Fibroblast of the aortic adventitia (primary cell): ENCODE measurements at regions not wholly inside any gene's neighbourhood (a gene's known extent, or its start where the extent isn't known, plus 50 kb on each side); places are given as distances from the start of the nearest gene placed in this dataset.

Experiments
- DNase-seq: peaks from one replicate; pipeline ENCODE4 v3.0.0-alpha.2; 2010; ENCODE audit warnings: low read depth
- H3K4me3 ChIP-seq: 2 replicates; pipeline ENCODE4 v1.5.1; 2011; ENCODE audit warnings: low read depth, mild to moderate bottlenecking, control low read depth, low read length, moderate library complexity
- TF ChIP-seq, protein P1 (sequence below): IDR thresholded peaks from 2 replicates; pipeline ENCODE4 v1.5.1; 2011; ENCODE audit warnings: mild to moderate bottlenecking, low read length, control low read depth, inconsistent platforms; ENCODE audit not compliant: insufficient read depth

DNA sequence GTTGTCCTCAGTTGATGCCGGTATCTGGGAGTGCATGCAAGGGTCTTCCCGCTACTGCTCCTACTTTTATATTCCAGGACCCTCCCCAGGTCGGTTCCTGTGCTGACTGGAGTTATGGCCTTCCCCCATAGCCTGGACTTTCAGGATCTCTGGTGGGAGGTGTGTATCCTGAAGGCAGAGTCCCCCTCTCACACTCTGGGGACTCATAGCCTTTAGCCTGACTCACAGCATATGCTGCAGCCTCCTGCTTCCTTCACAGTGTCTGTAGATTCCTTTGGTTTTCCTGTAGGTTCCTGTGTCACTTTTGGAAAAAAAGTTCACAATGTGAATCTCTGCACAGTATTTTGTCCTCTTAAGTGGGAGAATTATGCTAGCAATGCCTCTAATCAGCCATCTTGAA, 180.6 kb upstream of the RBMS3 start:
- TF ChIP-seq, protein P1, sequence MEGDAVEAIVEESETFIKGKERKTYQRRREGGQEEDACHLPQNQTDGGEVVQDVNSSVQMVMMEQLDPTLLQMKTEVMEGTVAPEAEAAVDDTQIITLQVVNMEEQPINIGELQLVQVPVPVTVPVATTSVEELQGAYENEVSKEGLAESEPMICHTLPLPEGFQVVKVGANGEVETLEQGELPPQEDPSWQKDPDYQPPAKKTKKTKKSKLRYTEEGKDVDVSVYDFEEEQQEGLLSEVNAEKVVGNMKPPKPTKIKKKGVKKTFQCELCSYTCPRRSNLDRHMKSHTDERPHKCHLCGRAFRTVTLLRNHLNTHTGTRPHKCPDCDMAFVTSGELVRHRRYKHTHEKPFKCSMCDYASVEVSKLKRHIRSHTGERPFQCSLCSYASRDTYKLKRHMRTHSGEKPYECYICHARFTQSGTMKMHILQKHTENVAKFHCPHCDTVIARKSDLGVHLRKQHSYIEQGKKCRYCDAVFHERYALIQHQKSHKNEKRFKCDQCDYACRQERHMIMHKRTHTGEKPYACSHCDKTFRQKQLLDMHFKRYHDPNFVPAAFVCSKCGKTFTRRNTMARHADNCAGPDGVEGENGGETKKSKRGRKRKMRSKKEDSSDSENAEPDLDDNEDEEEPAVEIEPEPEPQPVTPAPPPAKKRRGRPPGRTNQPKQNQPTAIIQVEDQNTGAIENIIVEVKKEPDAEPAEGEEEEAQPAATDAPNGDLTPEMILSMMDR, result no peak
- no peak for DNase-seq
- no peak overlapping the region for H3K4me3 ChIP-seq

DNA sequence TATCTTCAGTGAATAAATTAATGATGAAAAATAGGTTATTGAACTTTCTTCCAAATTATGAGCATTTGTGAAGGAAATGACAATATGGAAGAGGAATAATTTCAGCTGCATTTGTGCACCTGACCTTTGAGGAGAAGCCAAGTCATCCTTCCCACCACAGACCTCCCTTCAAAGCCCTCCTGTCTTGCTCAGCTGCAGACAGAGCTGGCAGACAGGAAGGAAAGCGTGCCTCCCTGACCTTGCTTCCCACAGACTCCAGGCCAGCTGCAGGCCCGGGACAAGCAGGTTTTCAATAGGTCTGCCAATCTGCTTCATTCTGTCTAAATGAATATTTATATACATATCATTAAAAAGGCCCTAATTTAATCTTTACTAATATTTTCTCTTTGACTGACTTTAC, 152.9 kb upstream of the RBMS3 start:
- DNase-seq, result no peak
- no peak overlapping the region for H3K4me3 ChIP-seq
- TF ChIP-seq, protein P1, result no peak

DNA sequence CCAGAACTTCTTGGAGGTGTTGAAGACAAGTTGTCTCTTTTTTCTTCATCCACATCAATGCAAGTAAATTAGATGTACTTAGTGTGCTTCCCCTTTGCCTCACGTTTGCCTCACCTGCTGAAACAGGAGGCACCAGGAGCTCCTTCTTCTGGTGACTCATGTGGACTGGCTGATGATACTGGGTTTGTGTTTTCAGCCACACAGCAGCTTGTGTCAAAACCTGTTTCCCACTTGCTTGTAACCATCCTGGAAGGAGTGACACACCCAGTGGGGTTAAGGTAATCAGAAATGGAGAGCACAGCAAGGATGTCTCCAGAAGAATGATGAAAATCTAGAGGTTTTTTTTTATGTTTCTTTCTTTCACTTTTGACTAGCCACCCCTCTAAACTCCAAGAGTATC, 143.3 kb upstream of the RBMS3 start:
- TF ChIP-seq, protein P1, result no peak
- H3K4me3 ChIP-seq, result no peak overlapping the region
- no peak for DNase-seq

DNA sequence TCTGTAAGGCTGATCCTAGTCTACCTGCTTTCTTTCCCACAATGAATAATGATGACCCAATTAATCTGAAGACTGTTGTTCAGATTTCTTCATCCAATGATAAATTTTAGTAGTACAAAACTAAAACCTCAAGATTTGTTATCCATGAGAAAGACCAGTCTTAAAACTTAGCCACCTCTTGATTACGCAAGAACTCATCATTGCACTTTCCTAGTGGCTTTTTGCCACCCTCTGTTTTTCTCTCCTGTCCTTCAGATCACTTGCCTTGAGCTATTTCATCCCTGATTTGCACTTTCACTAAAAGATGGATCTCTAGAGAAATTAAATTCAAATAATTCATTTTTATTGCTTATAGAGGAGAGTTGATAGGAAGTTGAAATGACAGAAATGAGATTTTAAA, 142.7 kb upstream of the RBMS3 start:
- H3K4me3 ChIP-seq, result no peak overlapping the region
- DNase-seq, result no peak
- TF ChIP-seq, protein P1, result no peak

DNA sequence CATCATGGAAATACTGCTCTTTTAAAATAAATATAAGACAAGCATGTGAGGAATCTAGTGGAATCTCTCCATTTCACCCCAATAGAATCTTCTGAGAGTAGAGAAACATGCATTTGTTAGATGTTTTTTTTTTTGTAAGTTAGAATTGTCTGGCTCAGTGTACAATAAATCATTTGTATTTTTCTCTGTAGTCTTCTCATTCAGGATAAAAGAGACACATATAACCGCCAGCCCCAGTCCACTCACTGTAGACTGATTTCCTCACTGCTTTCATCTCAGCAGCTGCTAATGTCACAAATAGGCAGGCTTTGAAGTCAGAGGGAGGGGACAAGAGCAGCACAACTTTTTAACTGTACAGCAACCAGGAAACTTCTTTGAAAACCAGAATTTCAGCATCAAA, 140.2 kb upstream of the RBMS3 start:
- TF ChIP-seq, protein P1, result no peak
- peak; percentile 16 for DNase-seq
- no peak overlapping the region for H3K4me3 ChIP-seq

DNA sequence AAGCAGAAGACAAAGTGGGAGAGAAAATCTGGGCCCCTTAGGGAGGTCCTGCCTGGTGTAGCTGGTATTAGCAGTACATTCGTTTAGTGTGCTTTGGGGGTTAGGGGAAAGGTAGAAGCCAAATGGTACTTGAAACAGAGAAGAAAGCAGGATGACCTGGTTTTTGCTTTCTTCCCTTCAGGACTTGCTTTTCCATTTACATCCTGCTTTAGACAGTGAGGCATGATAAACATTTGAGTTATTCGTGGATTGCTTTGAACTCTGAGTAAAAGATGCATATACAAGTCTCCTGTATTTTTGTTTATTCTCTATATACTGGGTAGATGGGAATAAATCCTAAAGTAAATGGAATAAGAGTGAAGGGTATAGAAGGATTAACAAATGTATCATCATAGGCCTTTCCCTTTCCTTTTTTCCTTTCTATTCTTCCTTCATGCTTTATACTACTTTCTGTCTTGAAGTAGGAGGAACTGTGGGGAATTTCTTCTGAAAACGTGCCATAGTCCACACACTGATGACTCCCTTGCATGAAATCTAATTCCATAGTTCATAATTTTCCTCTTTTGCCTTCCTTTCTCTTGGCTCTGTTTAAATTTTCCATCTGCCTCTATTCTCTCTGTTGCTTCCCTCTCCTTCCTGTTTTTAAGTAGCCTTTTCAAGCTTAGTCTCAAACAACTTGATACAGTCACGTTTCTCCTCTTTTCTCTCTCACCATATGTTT, 139.5 kb upstream of the RBMS3 start:
- peak; percentile 46 for DNase-seq

More for the DNA sequence above, 139.5 kb upstream of the RBMS3 start:
- TF ChIP-seq, protein P1, result no peak
- H3K4me3 ChIP-seq, result no peak overlapping the region
